Inferior parietal cortex (tissue), 1 donor: ENCODE measurements at regions not wholly inside any gene's neighbourhood (a gene's known extent, or its start where the extent isn't known, plus 50 kb on each side); places are given as distances from the start of the nearest gene placed in this dataset.
"Not testable (repeated sequence)": the region's sequence is repeated elsewhere in the genome, so short reads cannot be mapped to it uniquely, and the experiment has no call there.

Source experiments
- DNase-seq: peaks from one replicate; pipeline ENCODE4 v3.0.0-alpha.2; 2016; ENCODE audit errors: extremely low spot score

DNA sequence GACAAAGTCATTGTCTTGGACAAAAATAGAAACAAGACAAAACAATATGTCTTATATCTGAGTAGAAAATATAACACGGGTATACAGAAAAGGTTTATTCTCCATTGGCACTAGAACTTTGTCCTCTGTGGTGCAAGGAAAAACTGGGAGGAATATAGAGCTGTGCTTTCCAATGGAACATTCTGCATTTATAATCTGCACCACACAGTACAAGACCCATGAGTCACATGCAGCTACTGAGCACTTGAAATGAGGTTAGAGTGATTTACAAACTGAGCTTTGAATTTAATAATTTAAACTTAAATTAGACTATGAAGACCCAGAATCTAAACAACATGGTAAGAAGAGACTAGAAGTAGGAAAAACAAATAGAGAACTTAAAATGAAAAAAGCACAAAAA, 86.1 kb downstream of the RAP2A start:
- no peak for DNase-seq

DNA sequence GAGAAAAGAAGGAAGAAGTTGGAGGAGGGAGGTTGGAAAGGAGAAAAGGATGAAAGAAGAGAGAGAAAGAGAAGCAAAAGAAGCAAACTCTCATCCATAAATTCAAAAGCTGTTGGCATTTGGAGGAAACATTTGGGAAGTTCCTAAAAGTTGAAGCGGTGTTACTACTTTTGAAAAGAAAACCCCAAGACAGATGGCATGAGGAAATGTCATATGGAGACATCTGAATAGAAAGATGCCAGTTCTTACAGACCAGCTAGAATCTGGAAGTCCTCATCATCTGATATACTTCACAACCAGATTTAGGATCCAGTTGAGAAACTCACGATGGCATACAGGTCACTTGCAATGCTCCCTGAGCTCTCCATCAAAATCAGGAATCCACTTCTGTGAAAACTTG, 86.9 kb downstream of the RAP2A start:
- DNase-seq: no peak

DNA sequence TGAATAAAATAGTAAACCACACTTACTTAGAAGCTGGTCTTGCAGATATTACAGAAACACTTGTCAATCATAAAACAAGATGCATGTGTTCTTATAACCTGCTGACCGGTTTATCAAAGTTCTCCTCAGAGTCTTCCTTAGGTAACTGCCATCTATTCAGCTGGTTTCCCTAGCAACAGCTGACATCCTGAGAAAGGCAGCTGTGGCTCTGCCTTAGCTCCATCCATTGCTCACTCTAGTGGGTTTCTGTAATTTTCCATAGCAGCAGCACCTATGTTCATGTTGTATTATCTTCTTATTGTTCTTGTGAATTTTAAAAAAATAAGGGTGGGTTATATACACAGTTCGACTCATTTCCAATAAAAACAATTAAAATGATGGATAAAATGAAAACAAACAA, 87.8 kb downstream of the RAP2A start:
- no peak for DNase-seq

DNA sequence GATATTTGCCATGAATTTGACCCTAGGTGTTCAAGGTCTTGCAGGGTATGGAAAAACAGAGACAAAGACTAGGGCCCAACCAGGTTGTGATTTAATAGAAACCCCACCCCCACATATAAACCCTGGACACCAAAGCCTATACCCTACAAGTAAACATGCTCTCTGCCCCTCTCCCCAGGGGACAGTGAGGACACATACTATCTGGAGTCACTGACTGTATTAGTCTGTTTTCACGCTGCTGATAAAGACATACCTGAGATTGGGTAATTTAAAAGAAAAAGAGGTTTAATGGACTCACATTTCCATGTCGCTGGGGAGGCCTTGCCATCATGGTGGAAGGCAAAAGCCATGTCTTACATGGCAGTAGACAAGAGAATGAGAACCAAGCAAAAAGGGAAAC, 88.3 kb downstream of the RAP2A start:
- DNase-seq: no peak

DNA sequence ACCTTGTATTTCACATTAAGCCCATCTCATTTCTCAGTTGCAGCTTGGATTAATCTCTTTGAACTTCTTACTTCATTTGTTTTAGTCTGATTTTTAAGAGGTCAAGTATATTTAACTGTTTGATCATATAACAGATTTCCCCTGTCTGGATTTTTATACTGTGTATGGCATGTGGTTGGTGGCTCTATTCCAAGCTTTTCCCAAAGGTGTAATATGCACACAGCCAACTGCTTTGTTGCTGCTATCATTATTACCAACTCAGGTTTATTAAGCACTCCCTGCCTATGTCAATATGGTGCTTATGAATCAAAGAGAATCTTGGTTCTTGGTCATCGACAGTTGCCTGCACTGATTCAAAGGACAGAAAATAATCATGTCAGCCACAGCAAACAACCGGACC, 92.6 kb downstream of the RAP2A start:
- DNase-seq: no peak

DNA sequence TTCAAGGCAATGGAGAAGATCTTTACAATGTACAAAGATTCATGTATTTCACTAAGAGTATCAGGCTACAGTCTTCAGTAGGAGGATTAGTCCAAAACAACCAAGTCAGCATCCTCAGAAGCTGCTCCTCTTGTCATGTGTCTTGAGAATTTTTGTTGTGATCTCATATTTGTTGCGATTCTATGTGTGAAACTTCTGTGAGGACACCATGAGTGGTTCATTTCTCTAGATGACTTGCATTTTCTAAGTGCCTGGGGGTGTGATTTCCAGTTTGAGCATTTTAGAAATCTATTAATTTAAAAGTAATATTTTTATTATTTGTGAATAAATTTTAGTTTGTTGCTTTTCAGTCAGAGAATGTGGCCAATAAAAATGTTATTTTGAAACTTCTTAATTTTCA, 94.5 kb downstream of the RAP2A start:
- no peak for DNase-seq

DNA sequence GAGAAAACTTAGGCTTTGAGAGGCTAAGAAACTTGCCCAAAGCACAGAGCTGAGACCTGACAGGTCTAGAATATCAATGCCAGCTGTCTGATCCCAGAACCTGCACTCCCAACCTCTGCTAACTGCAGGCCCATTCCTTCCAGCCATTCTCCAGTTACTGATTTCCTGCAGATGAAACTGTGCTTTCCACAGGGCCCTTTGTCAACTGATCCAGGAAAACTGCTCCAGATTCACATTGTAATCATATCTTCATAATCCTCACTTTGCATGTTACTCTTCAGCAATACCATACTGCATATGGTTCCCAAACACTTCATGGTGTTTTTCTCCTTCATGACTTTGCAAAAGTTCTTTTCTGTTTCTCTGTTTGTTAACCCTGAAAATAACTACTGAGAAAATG, 100.6 kb downstream of the RAP2A start:
- no peak for DNase-seq

DNA sequence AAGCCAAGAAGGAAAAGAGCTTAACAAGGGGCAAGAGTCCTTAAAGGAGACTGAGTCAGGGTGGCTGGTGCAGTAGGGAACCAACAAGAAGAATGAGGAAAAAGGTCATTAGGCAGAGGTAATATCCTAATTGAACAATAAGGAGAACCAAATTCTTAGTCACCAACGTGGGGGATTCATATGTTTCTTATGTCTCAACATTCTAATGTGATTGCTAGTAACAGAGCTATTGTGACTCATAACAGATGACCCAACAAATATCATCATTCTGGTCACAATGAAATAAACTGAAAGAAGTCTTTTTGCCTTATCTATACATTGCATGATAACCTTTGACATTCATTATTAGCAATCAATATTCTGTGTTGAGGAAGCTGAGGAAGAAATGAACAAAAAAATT, 101.6 kb downstream of the RAP2A start:
- DNase-seq: no peak

DNA sequence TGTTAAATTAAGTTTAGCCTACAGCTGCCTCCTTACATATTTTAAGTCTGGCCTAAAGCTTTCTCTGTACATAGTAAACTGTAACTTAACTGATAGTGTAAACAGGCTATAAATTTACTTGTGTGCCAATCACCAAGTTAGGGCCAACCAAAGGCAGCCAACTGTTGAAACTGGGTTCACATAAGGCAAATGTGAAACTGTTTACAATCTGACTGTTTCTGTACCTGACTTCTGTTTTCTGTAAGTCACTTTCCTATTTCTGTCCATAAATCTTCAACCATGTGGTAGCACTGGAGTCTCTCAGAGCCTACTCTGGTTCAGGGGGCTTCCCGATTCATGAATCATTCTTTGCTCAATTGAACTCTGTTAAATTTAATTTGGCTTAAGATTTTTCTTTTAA, 103.1 kb downstream of the RAP2A start:
- DNase-seq: no peak

DNA sequence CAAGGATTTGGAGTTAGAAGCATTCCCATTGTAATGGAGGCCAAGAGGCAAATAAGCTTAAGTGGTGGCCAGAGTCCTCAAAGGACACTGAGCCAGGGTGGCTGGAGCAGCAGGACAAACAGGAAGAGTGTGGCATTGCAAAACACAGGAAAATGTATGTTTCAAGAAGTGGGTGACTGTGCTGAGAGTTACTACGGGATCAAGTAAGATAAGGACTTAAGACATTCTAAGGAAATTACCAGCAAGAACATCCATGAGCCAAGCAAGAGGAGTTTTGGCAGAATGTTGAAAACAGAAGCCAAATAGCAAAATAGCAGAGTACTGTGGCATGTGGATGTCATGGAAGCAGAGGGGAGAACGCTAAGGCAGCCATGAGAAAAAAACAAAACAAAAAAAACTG, 104.2 kb downstream of the RAP2A start:
- no peak for DNase-seq

DNA sequence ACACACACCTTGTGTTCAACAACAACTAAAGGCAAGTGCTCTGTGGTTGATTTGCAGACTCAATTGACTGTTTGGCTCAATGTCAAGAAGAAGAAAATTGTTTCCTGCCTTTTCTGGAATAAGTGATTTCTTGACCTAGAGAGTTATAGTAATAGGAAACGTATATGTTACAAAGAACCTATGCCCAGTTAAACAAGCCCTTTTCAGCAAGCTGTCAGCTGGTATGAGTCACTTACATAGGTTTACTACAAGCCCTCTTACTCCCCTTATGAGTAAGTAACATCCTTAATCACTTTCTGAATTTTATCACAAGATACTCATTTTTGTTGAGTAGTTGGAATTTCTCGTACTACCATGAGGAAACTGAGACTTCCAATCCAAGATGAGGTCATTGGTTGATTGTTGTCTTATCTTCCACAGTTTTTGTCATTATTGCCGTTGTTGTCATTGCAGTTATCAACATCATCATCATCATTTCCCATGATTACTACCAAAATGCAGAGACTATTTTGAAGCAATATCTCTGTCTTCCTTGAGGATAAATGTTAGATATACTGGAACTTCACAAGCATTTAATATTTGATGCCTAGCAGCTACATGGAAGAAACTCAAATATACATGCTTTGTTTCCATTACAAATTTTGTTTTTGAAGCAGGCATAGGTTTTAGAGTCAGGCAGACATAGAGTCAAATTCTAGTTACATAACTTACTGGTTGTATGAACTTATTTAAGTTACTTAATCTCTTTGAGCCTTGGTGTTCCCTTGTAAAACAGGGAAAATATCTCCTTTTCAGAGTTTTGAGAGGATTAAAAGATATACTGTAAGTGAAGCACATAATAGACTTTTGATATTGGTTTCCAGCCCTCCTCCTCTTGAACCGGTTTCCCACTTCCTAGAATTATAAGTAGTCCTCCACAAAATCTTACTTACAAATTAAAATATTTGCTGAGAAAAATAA, 106.0 kb downstream of the RAP2A start:
- no peak for DNase-seq

DNA sequence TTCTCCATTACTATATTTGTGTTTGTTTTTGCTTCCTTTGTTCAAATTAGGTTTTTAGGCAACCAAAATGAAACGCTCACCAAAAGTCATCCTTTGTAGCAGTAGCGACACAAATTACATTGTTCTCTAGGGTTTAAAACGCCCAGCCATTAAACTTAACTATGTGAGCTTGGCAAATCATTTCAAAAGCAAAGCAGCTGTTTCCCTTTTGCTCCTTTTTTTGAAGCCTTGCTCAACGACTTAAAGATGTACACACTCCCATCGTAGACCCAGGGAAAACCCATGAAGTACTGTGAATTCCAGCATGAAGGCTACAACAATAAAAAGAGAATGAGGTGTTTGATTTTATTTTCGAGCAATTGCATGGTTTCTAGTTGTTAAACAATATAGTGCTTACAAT, 106.7 kb downstream of the RAP2A start:
- DNase-seq: no peak

DNA sequence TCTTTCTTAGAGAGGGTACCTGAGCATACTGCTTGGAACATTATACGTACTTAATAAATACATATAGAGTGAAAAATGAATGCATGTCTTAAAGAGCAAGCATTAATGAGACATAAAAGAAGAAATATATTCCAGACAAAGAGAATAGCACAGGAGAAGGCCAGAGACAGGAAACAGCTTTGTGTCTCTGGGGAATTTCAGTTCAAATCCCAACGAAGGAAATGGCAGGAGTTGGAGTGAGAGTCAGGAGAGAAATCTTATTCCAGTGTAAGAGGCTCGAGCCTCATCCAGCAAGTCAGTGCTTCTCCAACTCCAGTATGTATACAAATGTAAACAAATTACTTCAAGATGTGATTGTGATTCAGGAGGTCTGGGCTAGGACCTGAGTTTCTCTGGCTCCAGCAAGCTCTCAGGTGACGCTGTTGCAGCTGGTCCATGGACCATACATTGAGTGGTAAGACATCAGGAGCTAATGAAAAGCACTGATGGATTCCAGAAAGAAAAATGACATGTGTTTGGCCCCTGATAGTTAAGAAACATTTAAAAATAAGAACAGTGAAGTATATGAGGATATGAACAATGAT, 108.2 kb downstream of the RAP2A start:
- no peak for DNase-seq

DNA sequence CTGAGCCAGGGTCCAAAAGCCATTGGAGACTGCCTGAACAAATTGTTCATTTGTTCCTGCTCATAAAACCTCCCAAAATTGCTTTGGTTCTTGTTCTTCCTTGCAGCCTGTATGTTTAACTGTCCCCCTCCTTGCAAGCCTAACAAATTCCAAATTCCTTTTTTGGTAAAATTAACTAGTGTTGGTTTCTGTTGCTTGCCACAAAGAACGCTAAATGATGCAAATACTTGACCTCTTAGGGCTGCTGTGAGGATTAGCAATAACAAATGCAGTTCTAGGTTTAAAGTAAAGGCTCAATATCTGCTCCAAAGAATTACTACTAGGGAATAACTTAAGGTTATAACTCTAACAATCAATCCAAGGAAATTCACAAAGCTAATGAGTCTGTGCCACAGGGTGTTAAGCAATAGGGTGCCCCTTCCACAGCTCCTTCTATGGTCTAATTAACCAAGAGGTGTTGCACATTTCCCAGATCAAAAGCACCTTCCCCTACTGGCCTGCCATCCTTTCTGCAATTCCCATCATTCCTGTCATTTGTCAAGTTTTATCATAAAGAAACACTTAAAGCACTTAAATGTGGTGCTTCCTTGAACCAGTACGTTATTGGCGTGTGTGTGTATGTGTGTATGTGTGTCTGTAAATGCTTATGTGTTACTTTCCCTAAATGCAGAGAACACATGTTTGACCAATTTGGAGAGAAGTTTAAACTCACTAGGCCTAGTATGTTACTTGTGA, 110.2 kb downstream of the RAP2A start:
- DNase-seq: no peak

DNA sequence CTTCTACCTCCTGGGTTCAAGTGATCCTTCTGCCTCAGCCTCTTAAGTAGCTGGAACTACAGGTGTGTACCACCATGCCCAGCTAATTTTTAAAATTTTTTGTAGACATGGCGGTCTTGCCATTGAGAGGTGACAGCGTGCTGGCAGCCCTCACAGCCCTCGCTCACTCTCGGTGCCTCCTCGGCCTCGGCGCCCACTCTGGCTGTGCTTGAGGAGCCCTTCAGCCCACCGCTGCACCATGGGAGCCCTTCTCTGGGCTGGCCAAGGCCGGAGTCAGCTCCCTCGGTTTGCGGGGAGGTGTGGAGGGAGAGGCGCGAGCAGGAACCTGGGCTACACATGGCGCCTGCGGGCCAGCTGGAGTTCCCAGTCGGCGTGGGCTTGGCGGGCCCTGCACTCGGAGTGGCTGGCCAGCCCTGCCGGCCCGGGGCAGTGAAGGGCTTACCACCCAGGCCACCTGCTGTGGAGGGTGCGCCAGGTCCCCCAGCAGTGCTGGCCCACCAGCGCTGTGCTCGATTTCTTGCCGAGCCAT, 111.1 kb downstream of the RAP2A start:
- DNase-seq: not testable (repeated sequence)

DNA sequence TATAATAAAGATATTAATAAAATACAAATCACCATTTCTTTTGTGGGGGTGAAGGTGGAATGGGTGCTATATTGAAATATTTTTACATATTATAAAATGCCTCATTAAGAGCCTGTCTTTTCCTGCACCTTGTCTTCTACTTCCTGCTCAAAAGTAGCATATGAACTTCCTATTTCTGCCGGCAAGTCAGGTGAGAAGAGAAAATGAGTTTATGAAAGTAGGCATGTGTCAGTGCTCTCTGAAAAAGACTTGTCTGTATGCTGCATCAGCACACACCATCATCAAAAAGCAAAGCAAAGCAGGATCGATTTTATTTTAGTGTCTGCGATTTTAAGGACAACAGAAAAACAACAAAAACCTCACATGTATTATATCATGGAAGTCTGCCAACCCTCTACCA, 114.2 kb downstream of the RAP2A start:
- no peak for DNase-seq

DNA sequence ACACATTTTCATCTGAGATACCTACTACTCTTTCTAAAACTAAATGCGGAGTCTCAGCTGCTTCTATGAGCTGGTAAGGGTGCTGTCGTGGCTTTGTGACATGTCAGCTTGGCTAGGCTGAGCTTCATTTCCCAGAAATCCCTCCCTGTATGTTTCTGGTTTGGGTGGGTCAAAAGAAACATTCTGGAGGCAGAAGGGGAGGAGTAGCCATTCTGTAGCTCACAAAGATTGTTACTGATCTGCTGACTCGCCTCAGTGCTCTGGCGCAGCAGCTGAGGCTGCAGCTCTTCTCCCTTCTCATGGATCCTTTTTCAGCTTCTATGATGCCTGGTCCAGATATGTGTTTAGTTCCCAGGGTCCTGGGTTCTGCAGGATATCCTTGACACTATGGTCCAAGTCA, 114.7 kb downstream of the RAP2A start:
- no peak for DNase-seq

DNA sequence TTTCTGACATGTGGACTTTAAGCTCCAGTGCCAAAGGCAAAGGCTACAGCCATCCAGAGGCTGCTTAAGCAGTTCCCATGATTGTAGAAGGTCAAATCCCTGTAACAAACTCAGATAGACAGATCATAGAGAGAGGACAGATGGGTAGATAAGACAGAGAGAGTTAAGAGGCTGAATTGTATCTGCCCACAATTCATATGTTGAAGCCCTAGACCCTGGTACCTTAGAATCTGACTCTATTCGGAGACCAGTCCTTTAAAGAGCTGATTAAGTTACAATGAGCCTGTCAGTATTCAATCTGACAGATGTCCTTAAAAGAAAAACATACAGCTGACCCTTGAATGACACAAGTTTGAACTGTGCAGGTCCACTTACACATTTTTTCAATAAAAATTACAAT, 115.2 kb downstream of the RAP2A start:
- DNase-seq: no peak

DNA sequence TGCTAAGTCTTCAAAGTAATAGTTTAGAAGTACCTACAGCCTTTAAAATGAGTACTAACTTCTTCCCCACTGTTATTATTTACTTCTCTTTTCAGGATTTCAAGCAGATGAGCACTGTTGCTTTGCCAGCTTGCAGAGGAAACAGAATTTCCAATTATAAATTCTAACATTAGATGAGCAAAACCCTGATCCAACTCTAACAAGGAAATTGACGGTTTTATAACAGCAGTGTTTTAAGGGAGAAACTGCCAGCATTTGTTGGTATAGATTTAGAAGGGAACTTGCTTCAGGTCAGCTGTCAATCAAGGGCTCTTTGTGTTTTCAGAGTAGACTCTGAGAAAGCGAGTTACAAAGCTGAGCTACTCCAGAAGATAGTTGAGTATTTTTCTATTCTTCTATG, 120.5 kb downstream of the RAP2A start:
- DNase-seq: no peak

DNA sequence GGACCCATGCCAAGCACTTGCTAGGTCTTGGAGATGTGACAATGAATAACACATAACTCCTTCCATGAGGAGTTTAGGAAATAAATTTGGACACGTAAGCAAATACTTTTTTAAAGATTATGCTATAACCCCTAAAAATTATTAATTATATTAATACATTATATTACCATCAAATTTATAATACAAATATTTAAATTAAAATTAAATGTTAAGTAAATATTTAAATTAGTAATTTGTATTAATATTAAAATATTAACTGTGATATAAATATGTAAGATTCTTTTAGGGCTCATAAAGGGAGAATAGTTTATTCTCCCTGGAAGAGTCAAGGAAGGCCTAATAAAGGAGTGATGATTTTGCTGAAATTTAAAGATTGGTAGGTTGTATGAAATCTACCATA, 121.1 kb downstream of the RAP2A start:
- no peak for DNase-seq

DNA sequence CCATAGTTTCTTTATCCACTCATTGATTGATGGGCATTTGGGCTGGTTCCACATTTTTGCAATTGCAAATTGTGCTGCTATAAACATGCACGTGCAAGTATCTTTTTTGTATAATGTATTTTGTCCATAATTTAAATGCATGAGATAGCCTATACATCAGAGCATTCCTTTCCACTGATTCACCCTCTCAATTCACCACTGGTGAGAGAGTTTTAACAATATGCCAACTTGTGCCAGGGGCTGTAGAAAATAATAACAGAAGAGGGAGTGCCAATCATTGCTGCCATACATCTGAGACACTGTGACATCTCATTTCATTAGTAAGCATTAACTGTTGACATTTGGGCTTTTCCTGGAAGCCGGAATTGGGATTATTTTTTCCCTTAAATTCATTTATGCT, 125.1 kb downstream of the RAP2A start:
- DNase-seq: no peak

DNA sequence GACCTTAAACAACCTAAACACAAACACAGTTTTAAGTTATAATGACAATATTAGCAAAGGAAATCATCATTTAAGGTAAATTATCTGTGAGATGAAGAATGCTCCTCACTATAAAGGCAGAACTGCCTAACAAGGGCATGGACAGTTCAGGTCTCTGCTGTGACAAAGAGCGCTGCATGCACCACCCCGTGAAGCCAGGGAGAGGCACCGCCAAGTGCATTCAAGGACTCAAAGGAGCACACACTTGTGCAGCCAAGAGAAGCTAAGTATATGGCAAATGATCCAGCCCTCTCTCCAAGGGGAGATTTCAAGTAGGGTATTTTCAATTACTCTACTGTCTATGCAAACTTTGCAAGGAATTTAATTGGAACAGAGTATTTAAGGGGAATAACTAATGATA, 126.0 kb downstream of the RAP2A start:
- DNase-seq: no peak

DNA sequence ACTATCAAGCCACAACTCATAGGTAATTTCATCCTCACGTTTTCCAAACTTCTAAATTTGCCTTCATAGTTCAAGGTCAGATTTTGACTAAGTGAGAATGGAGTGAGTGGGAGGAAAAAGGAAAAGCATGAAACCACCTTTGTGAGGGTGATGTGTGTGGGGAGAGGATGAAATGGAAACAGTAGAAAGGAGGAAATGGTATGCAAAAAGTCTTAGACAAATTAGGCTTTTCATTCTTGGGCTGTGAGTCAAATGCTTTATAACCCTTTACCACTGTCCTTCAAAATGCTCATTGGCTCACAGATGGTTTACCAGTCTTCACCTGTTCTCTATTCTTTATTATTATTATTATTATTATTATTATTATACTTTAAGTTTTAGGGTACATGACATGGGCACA, 127.2 kb downstream of the RAP2A start:
- DNase-seq: no peak
